HEK293 (cell line): ENCODE measurements at regions not wholly inside any gene's neighbourhood (a gene's known extent, or its start where the extent isn't known, plus 50 kb on each side); places are given as distances from the start of the nearest gene placed in this dataset.

Experiments
- CTCF ChIA-PET: fragments of 350-600 bp; formaldehyde crosslinking; extraction: SDS; loops from one replicate; lab custom pipeline; 2021; ENCODE audit warnings: antibody characterized with exemption; lab: Yijun Ruan, JAX
- POLR2A ChIA-PET: fragments of 300-600 bp; formaldehyde crosslinking; extraction: SDS; loops from one replicate; lab custom pipeline; 2020; ENCODE audit warnings: antibody characterized with exemption, inconsistent platforms; lab: Yijun Ruan, JAX
- H3K27ac ChIP-seq: fragments of 200-500 bp; sonication (Bioruptor generic); 2 replicates; pipeline ENCODE4 v1.5.1; 2014; ENCODE audit warnings: low read depth, low read length, control low read depth, inconsistent platforms; ENCODE audit errors: extremely low read depth
- H3K36me3 ChIP-seq, 2 experiments: fragments of 200-500 bp in 1 of 2; sonication (Bioruptor generic) in 1 of 2; 1 replicate in 1 of 2; 2 replicates in 1 of 2; pipeline ENCODE4 v1.5.1; 2014 to 2017; ENCODE audit warnings: inconsistent platforms in 2 of 2, low read length in 2 of 2; ENCODE audit not compliant: control insufficient read depth in 2 of 2, insufficient read depth in 1 of 2
- H3K4me1 ChIP-seq: fragments of 200-500 bp; sonication (Bioruptor generic); 2 replicates; pipeline ENCODE4 v1.5.1; 2014; ENCODE audit warnings: mild to moderate bottlenecking, low read length, inconsistent platforms; ENCODE audit not compliant: control insufficient read depth, insufficient read depth
- H3K4me3 ChIP-seq: 2 replicates; pipeline ENCODE4 v1.5.1; 2011; ENCODE audit warnings: low read depth, mild to moderate bottlenecking, control low read depth, low read length, moderate library complexity
- H3K9me3 ChIP-seq: fragments of 200-500 bp; sonication (Bioruptor generic); 2 replicates; pipeline ENCODE4 v1.5.1; 2014; ENCODE audit warnings: low read depth, low read length, inconsistent platforms; ENCODE audit not compliant: control insufficient read depth, insufficient read depth
- KLF8 ChIP-seq: fragments of 450-650 bp; formaldehyde crosslinking; IDR thresholded peaks from 2 replicates; pipeline ENCODE4 v1.5.1; 2016; ENCODE audit warnings: missing biosample characterization, missing genetic modification characterization
- ZEB2 ChIP-seq: fragments of 450-650 bp; formaldehyde crosslinking; IDR thresholded peaks from 2 replicates; pipeline ENCODE4 v1.5.1; 2016; ENCODE audit warnings: missing biosample characterization, missing genetic modification characterization
- ZNF133 ChIP-seq: fragments of 450-650 bp; formaldehyde crosslinking; IDR thresholded peaks from 2 replicates; pipeline ENCODE4 v1.5.1; 2016; ENCODE audit warnings: missing biosample characterization, missing genetic modification characterization
- ZNF2 ChIP-seq: fragments of 450-650 bp; formaldehyde crosslinking; IDR thresholded peaks from 2 replicates; pipeline ENCODE4 v1.5.1; 2016; ENCODE audit warnings: missing biosample characterization, missing genetic modification characterization
- ZNF311 ChIP-seq: fragments of 450-650 bp; formaldehyde crosslinking; IDR thresholded peaks from 2 replicates; pipeline ENCODE4 v1.5.1; 2017; ENCODE audit warnings: missing biosample characterization, missing genetic modification characterization, borderline replicate concordance
- ZNF354C ChIP-seq: fragments of 450-650 bp; formaldehyde crosslinking; IDR thresholded peaks from 2 replicates; pipeline ENCODE4 v1.5.1; 2016; ENCODE audit warnings: missing biosample characterization, missing genetic modification characterization, low read depth, borderline replicate concordance
- ZNF530 ChIP-seq: fragments of 450-650 bp; formaldehyde crosslinking; IDR thresholded peaks from 2 replicates; pipeline ENCODE4 v1.5.1; 2016; ENCODE audit warnings: low read depth, missing biosample characterization, missing genetic modification characterization
- ZNF571 ChIP-seq: fragments of 450-650 bp; formaldehyde crosslinking; IDR thresholded peaks from 2 replicates; pipeline ENCODE4 v1.5.0; 2017; ENCODE audit warnings: missing biosample characterization, missing genetic modification characterization
- ZNF747 ChIP-seq: fragments of 450-650 bp; formaldehyde crosslinking; IDR thresholded peaks from 2 replicates; pipeline ENCODE4 v1.5.1; 2016; ENCODE audit warnings: missing biosample characterization, missing genetic modification characterization
- ZNF785 ChIP-seq: fragments of 450-650 bp; formaldehyde crosslinking; IDR thresholded peaks from 2 replicates; pipeline ENCODE4 v1.5.1; 2016; ENCODE audit warnings: missing biosample characterization, missing genetic modification characterization
- TF ChIP-seq, protein P1 (sequence below): fragments of 450-650 bp; formaldehyde crosslinking; IDR thresholded peaks from 2 replicates; pipeline ENCODE4 v1.5.1; 2016; ENCODE audit warnings: missing biosample characterization, missing genetic modification characterization
- TF ChIP-seq, protein P2 (sequence below): fragments of 450-650 bp; formaldehyde crosslinking; IDR thresholded peaks from 2 replicates; pipeline ENCODE4 v1.5.1; 2016; ENCODE audit warnings: missing biosample characterization, missing genetic modification characterization
- TF ChIP-seq, protein P3 (sequence below): fragments of 450-650 bp; formaldehyde crosslinking; IDR thresholded peaks from 2 replicates; pipeline ENCODE4 v1.5.1; 2016; ENCODE audit warnings: missing biosample characterization, missing genetic modification characterization
- TF ChIP-seq, protein P4 (sequence below): fragments of 450-650 bp; formaldehyde crosslinking; IDR thresholded peaks from 2 replicates; pipeline ENCODE4 v1.5.1; 2016; ENCODE audit warnings: missing biosample characterization, missing genetic modification characterization

DNA sequence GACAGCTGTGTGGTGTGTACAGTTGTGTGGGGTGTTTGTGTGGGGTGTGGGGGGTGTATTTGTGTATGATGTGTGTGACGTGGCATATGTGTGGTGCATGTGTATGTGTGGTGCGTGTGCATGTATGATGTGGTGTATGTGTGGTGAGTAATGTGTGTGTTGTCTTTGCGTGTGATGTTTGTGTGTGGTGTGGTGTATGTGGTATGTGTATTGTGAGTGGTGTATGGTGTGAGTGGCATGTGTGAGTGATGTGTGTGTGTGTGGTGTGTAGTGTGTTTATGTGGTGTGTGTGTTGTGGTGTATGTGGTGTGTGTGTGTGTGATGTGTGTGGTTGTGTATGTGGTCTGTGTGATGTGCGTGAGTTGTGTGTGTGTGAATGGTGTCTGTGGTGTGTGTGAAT, 191.1 kb downstream of the MELK start (continued):
- peak; percentile 74; the same call in 1 of the 2 replicates for TF ChIP-seq ZNF311 (tag by site-specific recombination)
- 0 out of 2 replicates have a peak, but pooled peaks have one; percentile 9 for TF ChIP-seq ZNF133

DNA sequence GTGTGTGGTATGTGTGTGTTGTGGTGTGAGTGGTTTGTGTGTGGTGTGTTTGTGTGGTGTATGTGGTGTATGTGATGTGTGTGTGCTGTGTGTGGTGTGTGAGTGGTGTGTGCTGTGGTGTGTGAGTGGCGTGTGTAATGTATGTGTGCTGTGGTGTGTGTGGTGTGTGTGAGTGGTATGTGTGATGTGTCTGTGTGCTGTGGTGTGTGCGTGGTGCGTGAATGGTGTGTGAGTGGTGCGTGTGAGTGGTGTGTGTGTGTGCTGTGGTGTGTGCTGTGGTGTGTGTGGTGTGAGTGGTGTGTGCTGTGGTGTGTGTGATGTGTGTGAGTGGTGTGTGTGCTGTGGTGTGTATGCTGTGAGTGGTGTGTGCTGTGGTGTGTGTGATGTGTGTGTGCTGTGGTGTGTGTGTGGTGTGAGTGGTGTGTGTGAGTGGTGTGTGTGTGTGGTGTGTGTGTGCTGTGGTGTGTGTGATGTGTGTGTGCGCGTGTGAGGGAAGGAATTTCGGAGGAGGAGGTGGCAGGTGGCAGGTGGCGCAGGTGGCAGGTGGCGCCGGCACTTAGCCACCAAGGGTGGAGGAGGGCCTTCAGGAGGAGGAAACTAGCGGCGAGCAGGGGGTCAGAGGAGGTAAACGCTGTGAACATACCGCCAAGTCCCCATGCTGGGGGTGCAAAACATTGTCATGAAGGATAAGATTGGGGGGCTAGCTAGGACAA, 191.8 kb downstream of the MELK start:
- CTCF ChIA-PET = no interaction called here
- POLR2A ChIA-PET = no interaction called here
- Histone ChIP-seq H3K36me3 (no peaks in the 10 kb centered on the region), H3K4me1 (no peaks in the 10 kb centered on the region), H3K9me3 (no peaks in the 10 kb centered on the region), H3K27ac (no peak overlapping the region), H3K4me3 (no peak overlapping the region)
- no peak for TF ChIP-seq KLF8 (tag by site-specific recombination)
- TF ChIP-seq ZNF2 (tag by site-specific recombination) = no peak
- TF ChIP-seq, protein P1, sequence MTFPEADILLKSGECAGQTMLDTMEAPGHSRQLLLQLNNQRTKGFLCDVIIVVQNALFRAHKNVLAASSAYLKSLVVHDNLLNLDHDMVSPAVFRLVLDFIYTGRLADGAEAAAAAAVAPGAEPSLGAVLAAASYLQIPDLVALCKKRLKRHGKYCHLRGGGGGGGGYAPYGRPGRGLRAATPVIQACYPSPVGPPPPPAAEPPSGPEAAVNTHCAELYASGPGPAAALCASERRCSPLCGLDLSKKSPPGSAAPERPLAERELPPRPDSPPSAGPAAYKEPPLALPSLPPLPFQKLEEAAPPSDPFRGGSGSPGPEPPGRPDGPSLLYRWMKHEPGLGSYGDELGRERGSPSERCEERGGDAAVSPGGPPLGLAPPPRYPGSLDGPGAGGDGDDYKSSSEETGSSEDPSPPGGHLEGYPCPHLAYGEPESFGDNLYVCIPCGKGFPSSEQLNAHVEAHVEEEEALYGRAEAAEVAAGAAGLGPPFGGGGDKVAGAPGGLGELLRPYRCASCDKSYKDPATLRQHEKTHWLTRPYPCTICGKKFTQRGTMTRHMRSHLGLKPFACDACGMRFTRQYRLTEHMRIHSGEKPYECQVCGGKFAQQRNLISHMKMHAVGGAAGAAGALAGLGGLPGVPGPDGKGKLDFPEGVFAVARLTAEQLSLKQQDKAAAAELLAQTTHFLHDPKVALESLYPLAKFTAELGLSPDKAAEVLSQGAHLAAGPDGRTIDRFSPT = peak; percentile 65
- TF ChIP-seq, protein P2, sequence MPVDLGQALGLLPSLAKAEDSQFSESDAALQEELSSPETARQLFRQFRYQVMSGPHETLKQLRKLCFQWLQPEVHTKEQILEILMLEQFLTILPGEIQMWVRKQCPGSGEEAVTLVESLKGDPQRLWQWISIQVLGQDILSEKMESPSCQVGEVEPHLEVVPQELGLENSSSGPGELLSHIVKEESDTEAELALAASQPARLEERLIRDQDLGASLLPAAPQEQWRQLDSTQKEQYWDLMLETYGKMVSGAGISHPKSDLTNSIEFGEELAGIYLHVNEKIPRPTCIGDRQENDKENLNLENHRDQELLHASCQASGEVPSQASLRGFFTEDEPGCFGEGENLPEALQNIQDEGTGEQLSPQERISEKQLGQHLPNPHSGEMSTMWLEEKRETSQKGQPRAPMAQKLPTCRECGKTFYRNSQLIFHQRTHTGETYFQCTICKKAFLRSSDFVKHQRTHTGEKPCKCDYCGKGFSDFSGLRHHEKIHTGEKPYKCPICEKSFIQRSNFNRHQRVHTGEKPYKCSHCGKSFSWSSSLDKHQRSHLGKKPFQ = peak; percentile 88
- TF ChIP-seq, protein P3, sequence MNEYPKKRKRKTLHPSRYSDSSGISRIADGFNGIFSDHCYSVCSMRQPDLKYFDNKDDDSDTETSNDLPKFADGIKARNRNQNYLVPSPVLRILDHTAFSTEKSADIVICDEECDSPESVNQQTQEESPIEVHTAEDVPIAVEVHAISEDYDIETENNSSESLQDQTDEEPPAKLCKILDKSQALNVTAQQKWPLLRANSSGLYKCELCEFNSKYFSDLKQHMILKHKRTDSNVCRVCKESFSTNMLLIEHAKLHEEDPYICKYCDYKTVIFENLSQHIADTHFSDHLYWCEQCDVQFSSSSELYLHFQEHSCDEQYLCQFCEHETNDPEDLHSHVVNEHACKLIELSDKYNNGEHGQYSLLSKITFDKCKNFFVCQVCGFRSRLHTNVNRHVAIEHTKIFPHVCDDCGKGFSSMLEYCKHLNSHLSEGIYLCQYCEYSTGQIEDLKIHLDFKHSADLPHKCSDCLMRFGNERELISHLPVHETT (tag by site-specific recombination) = no peak
- TF ChIP-seq ZEB2 (tag by site-specific recombination) = 0 out of 2 replicates have a peak, but pooled peaks have one; percentile 23
- no peak for TF ChIP-seq ZNF354C (tag by site-specific recombination)
- no peak for TF ChIP-seq ZNF785 (tag by site-specific recombination)
- no peak for TF ChIP-seq ZNF530 (tag by site-specific recombination)
- TF ChIP-seq, protein P4, sequence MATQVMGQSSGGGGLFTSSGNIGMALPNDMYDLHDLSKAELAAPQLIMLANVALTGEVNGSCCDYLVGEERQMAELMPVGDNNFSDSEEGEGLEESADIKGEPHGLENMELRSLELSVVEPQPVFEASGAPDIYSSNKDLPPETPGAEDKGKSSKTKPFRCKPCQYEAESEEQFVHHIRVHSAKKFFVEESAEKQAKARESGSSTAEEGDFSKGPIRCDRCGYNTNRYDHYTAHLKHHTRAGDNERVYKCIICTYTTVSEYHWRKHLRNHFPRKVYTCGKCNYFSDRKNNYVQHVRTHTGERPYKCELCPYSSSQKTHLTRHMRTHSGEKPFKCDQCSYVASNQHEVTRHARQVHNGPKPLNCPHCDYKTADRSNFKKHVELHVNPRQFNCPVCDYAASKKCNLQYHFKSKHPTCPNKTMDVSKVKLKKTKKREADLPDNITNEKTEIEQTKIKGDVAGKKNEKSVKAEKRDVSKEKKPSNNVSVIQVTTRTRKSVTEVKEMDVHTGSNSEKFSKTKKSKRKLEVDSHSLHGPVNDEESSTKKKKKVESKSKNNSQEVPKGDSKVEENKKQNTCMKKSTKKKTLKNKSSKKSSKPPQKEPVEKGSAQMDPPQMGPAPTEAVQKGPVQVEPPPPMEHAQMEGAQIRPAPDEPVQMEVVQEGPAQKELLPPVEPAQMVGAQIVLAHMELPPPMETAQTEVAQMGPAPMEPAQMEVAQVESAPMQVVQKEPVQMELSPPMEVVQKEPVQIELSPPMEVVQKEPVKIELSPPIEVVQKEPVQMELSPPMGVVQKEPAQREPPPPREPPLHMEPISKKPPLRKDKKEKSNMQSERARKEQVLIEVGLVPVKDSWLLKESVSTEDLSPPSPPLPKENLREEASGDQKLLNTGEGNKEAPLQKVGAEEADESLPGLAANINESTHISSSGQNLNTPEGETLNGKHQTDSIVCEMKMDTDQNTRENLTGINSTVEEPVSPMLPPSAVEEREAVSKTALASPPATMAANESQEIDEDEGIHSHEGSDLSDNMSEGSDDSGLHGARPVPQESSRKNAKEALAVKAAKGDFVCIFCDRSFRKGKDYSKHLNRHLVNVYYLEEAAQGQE = no peak

DNA sequence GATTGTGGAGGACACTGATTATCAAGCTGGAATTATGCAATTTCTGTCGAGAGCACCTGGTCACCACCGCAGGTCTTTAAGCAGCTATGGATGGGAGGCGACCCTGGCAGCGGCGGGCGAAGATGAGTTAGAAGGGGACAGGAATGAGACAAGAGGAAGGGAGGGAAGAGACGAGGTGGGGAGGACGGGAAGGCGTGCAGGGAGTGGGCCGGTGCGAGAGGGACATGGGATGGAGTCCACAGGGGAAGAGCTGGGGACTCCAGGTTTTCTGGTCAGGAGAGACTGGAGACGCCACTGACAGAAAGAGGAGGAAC, 192.3 kb downstream of the MELK start:
- Histone ChIP-seq H3K4me1 (no peaks in the 10 kb centered on the region), H3K27ac (no peak overlapping the region), H3K4me3 (no peak overlapping the region), H3K36me3 (no peaks in the 10 kb centered on the region), H3K9me3 (no peaks in the 10 kb centered on the region)
- POLR2A ChIA-PET = interaction anchor here (0.6 kb wide), 1 partner anchor 24 kb away, joined by 3 read pairs; no protein-coding TSS in a partner anchor
- TF ChIP-seq ZNF747 (tag by site-specific recombination) (no peak), ZNF571 (tag by site-specific recombination) (no peak)
- CTCF ChIA-PET = no interaction called here
